ENCODE measurements at regions not wholly inside any gene's neighbourhood (a gene's known extent, or its start where the extent isn't known, plus 50 kb on each side); places are given as distances from the start of the nearest gene placed in this dataset.
"Not testable (repeated sequence)": the region's sequence is repeated elsewhere in the genome, so short reads cannot be mapped to it uniquely, and the experiment has no call there.

GRCh38 chr2:87198422-87198821 lies 176.8 kb upstream of the PLGLB1 start:
- DNase-seq (ENCODE audit: low read depth): not testable (repeated sequence)

DNA sequence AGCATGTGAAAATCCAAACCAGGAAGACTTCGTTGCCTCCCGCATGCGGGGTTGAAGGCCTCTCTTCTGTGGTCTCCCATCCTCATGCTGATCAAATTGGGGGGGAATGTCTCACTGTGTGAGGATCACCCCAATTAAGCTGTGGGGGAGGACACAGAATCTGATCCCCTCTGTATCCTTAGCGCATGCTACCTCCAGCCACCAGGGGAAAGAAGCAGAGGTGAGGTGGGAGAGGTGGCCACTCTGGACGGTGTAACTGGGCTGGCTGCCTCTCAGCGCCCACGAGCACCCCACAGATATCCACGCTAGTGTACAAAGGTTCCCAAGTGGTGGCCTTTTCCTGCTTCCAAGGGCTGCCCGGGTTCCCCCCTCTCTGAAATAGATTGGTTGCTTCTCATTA lies 177.6 kb upstream of the PLGLB1 start:
- DNase-seq (ENCODE audit: low read depth): not testable (repeated sequence)

- DNase-seq (ENCODE audit: low read depth): not testable (repeated sequence)
Measured at GRCh38 chr2:87204569-87205147, 183.0 kb upstream of the PLGLB1 start.

GRCh38 chr2:87212938-87213337 lies 191.3 kb upstream of the PLGLB1 start:
- DNase-seq (ENCODE audit: low read depth): not testable (repeated sequence)

DNA sequence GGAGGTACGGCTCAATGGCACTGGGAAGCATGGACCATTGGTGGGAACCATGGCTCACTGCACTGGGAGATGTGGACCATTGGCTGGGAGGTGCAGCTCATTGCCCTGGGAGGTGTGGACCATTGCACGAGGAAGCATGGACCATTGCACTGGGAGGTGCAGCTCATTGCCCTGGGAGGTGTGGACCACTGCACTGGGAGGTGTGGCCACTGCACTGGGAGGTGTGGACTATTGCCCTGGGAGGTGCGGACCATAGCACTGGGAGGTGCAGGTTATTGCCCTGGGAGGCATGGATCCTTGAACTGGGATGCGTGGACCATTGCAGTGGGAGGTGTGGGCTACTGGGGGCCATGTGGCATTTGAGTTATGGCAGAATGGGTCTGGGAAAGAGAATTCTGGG lies 195.4 kb upstream of the PLGLB1 start:
- not testable (repeated sequence) for DNase-seq (ENCODE audit: low read depth)

DNA sequence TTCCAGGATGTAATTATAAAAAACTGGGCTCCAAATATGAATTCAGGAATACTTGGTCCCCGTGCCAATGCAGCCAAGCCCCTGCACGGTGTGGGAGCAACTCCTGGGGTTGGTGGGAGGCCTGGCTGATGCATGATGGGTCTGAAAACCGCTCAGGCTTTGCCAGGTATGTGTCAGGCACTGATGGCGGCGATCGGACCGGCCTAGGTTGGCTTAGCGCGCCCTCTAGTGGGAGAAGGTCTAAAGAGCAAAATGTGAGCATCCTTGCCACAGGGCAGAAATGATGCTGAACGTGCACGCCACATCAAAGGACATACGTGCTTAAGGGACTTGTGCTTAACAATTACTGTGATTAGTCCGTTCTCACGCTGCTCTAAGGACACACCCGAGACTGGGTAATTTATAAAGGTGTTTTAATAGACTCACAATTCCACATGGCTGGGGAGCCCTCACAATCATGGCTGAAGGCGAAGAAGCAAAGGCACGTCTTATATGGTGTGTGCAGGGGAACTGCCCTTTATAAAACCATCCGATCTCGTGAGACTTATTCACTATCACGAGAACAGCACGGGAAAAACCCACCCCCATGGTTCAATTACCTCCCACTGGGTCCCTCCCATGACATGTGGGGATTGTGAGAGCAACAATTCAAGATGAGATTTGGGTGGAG lies 196.2 kb upstream of the PLGLB1 start:
- DNase-seq (ENCODE audit: low read depth): not testable (repeated sequence)

GRCh38 chr2:87220651-87221050 lies 199.0 kb upstream of the PLGLB1 start:
- DNase-seq (ENCODE audit: low read depth): not testable (repeated sequence)

- DNase-seq (ENCODE audit: low read depth): peak; percentile 86
Measured at GRCh38 chr2:87222131-87222530, 200.5 kb upstream of the PLGLB1 start.

DNA sequence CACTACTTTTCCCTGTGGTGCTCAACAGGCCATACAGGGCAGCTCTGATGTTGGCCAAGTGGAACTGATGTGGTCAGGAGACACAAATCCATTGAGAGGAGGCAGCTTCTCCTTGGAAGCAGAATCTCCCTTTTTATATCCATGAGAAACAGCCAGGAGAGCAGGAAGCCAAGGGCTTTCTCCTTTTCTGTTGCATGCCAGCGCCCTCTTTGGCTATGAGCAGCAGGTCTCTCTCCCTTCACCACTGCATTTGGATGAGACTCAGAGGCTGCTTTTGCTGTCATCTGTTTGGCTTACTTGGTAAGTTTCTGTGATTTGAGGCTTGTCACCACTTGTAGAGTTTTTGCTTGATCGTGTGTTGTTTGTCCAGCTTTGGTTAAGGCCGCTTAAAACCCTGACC lies 202.2 kb upstream of the PLGLB1 start:
- not testable (repeated sequence) for DNase-seq (ENCODE audit: low read depth)

DNA sequence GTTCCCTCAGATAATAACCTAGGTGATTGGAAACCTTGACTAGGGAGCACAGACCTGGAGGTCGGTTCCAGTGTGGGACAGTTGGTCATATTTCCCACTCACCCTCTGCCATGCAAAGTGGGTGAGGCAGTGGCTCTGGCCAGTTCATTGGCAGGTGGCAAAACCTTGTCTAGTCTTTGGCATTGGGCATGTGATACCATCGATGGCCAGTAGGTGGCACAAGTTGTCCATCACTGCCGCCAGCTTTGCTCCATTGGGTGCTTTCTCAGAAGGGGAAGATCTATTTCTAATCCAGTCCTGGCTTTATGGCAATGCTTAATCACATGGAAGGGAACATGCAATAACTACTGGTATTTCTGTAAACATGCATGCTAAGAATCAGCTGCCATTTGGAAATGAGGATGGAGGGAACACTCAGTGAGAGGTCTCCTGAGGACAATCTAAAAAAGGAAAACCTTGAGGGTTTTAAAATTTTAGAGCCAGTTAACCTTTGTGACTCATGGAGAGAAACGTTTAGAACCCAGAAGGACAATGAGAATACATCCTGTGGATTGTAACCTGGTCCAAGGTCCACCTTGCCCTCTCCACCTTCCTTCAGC lies 207.5 kb upstream of the PLGLB1 start:
- DNase-seq (ENCODE audit: low read depth): peak; percentile 26

DNA sequence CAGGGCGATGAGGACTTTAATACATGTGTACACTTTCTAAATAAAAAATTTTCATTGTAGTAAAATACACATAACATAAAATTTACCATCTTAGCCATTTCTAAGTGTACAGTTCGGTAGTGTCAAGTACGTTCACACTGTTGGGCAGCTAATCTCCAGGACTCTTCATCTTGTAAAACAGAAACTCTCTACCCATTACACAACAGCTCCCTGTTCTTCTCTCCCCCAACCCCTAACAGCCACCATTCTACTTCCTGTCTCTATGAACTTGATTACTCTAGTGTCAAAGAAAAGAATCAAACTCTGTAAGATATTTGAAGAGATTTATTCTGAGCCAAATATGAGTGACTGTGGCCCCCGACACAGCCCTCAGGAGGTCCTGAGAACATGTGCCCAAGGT lies 208.3 kb upstream of the PLGLB1 start:
- peak; percentile 0 for DNase-seq (ENCODE audit: low read depth)

DNA sequence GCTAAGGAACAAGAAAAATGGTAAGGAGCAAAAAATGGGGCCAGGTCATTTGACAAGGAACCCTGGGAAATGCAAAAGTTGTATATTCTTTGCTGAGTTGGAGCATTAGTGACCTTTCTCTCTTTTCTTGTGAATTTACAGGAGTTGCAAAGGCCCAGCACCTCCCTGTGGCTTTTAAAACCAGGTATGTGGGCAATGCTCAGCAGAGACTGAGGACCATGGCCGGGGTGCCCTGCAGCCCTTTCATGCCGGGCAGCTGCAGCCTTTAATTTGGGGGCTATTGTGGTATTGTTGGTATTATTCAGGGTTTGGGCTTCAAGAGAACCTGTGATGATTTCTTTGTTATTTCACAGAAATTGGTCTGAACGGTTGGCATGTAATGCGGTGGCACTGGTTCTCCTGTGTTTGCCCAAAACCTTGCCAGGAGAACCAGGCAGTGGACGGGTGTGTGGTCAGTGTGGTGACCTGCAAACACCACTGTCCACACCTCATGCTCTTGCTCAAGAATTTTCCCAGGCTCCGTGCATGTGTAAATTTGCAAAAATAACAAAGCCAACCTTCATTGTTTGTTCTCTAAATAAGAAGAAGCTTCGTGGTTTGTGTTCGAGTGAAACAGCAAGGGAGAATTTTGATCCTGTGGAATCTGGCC lies 213.8 kb upstream of the PLGLB1 start:
- not testable (repeated sequence) for DNase-seq (ENCODE audit: low read depth)

- peak; percentile 0 for DNase-seq (ENCODE audit: low read depth)
Measured at GRCh38 chr2:87237570-87238336, 216.1 kb upstream of the PLGLB1 start.

- DNase-seq (ENCODE audit: low read depth): peak; percentile 0
Measured at GRCh38 chr2:87239558-87240215, 218.0 kb upstream of the PLGLB1 start.

GRCh38 chr2:87246066-87246717 lies 224.5 kb upstream of the PLGLB1 start:
- not testable (repeated sequence) for DNase-seq (ENCODE audit: low read depth)

GRCh38 chr2:87252046-87252445 lies 230.4 kb upstream of the PLGLB1 start:
- not testable (repeated sequence) for DNase-seq (ENCODE audit: low read depth)

DNA sequence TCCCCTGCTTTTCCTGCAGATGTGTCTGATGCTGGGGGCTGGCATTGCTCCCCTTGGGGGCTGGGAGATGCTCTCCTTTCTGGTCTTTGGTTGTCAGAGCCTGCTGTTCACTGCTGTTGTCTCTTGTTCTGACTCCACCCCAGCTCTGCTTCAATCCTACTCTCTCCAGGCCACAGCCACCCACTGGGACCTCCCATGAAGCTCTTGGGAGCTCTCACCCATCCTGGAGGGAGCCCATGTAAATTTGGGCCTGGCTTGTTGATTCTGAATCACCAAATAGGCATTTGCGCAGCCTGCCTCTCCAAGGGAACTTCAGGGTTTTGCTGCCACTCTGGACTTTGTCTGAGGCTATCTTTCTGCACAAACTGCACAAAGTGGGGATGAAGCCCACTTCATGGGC lies 232.9 kb upstream of the PLGLB1 start:
- not testable (repeated sequence) for DNase-seq (ENCODE audit: low read depth)

GRCh38 chr2:87255410-87255809 lies 233.8 kb upstream of the PLGLB1 start:
- not testable (repeated sequence) for DNase-seq (ENCODE audit: low read depth)

DNA sequence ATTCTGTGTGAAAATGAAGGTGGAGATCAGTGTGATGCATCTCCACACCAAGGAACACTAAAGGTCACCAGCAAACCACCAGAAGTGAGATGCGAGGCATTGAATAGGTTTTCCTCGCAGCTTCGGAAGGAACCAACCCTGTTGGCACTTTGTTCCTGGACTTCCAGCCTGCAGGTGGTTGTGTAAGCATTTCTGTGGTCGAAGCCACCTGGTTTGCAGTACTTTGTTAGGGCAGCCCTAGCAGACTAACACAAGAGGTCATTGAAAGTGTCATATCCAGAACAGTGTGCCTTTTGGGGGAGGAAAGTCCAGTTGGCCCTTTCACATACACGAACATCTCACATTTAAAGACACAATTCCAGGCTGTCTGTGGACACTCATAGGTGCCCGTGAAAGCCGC lies 237.2 kb upstream of the PLGLB1 start:
- DNase-seq (ENCODE audit: low read depth): not testable (repeated sequence)

DNA sequence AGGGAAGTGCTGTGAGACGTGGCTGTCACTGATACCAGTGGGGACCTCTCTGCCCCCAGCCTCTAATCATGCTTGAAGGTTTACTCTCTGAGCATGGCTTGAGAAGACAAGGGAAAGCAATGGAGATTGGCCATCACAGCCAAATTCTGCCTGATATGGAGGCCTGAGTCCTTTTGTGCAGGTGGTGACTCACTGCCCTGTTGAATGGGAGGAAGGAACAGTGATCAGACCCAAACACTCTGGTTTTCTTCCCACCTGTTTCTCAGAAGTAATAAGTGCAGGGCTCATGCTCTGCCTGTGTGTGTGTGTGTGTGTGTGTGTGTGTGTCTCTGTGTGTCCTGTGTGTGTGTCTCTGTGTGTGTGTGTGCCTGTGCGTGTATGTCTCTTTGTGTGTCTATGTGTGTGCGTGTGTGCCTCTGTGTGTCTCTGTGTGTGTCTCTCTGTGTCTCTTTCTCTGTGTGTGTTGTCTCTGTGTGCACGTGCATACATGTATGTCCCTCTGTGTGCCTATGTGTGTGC lies 240.6 kb upstream of the PLGLB1 start:
- not testable (repeated sequence) for DNase-seq (ENCODE audit: low read depth)

Measured in iris pigment epithelial cell (primary cell).